GM23338 (cell line): ENCODE measurements at regions not wholly inside any gene's neighbourhood (a gene's known extent, or its start where the extent isn't known, plus 50 kb on each side); places are given as distances from the start of the nearest gene placed in this dataset.

Experiments
- ATAC-seq: fragments of 200-7000 bp; cut with Tn5 transposase; 3 replicates; pipeline ENCODE4 v1.9.1; 2020
- DNase-seq: peaks from one replicate; pipeline ENCODE4 v3.0.0-alpha.2; 2015; ENCODE audit warnings: low spot score
- H2AFZ ChIP-seq: fragments of 200-600 bp; sonication (generic); 2 replicates; pipeline ENCODE4 v1.8.0; 2016; ENCODE audit warnings: antibody characterized with exemption, mild to moderate bottlenecking, moderate library complexity
- H3F3A ChIP-seq: fragments of 200-600 bp; sonication (generic); replicated peaks from 2 replicates; pipeline ENCODE4 v1.8.0; 2017; ENCODE audit warnings: antibody characterized with exemption, mixed run types, low read depth
- H3K27ac ChIP-seq: fragments of 200-600 bp; sonication (generic); 2 replicates; pipeline ENCODE4 v1.6.1; 2016; ENCODE audit warnings: low read depth
- H3K27me3 ChIP-seq: fragments of 200-600 bp; sonication (generic); 2 replicates; pipeline ENCODE4 v1.8.0; 2016; ENCODE audit warnings: mild to moderate bottlenecking, mixed run types, moderate library complexity; ENCODE audit not compliant: insufficient read depth
- H3K36me3 ChIP-seq: fragments of 200-600 bp; sonication (generic); 2 replicates; pipeline ENCODE4 v1.8.0; 2016; ENCODE audit warnings: mild to moderate bottlenecking; ENCODE audit not compliant: insufficient read depth
- H3K4me1 ChIP-seq: fragments of 200-600 bp; sonication (generic); 2 replicates; pipeline ENCODE4 v1.8.0; 2016; ENCODE audit warnings: mild to moderate bottlenecking, moderate library complexity; ENCODE audit not compliant: insufficient read depth
- H3K4me2 ChIP-seq: fragments of 200-600 bp; sonication (generic); 2 replicates; pipeline ENCODE4 v1.7.1; 2017; ENCODE audit warnings: mixed run types
- H3K4me3 ChIP-seq: fragments of 200-600 bp; sonication (generic); 2 replicates; pipeline ENCODE4 v1.6.1; 2016; ENCODE audit warnings: mixed run types
- H3K79me2 ChIP-seq: fragments of 200-600 bp; sonication (generic); replicated peaks from 2 replicates; pipeline ENCODE4 v1.8.0; 2017; ENCODE audit warnings: mild to moderate bottlenecking; ENCODE audit not compliant: insufficient read depth
- H3K9me2 ChIP-seq: fragments of 200-600 bp; sonication (generic); 2 replicates; pipeline ENCODE4 v1.8.0; 2017; ENCODE audit not compliant: insufficient read depth
- H4K20me1 ChIP-seq: fragments of 200-600 bp; sonication (generic); replicated peaks from 2 replicates; pipeline ENCODE4 v1.8.0; 2017; ENCODE audit warnings: mild to moderate bottlenecking; ENCODE audit not compliant: insufficient read depth
- H3K27ac Mint-ChIP-seq: 2 replicates; pipeline ENCODE4 v1.8.0; 2020; ENCODE audit warnings: inconsistent platforms, mild to moderate bottlenecking, moderate library complexity, mixed read lengths
- H3K27me3 Mint-ChIP-seq: 3 replicates; pipeline ENCODE4 v1.8.0; 2022; ENCODE audit warnings: low read depth, mild to moderate bottlenecking, moderate library complexity, mixed read lengths, inconsistent platforms; ENCODE audit not compliant: insufficient read depth, poor library complexity
- H3K36me3 Mint-ChIP-seq: 3 replicates; pipeline ENCODE4 v1.8.0; 2021; ENCODE audit warnings: low read depth, mild to moderate bottlenecking, inconsistent platforms, moderate library complexity, mixed read lengths
- H3K4me1 Mint-ChIP-seq: 3 replicates; pipeline ENCODE4 v1.8.0; 2020; ENCODE audit warnings: mild to moderate bottlenecking, inconsistent platforms, mixed read lengths
- H3K4me3 Mint-ChIP-seq: 3 replicates; pipeline ENCODE4 v1.8.0; 2021; ENCODE audit warnings: moderate library complexity, mild to moderate bottlenecking, inconsistent platforms, mixed read lengths
- H3K9me3 Mint-ChIP-seq: 3 replicates; pipeline ENCODE4 v1.8.0; 2020; ENCODE audit warnings: moderate library complexity, mild to moderate bottlenecking, inconsistent platforms, mixed read lengths
- CREB1 ChIP-seq: fragments of 250-450 bp; sonication (Bioruptor Pico); IDR thresholded peaks from 2 replicates; pipeline ENCODE4 v1.5.0; 2020; ENCODE audit warnings: low read depth, mild to moderate bottlenecking, moderate library complexity
- CTCF ChIP-seq, 2 experiments: fragments of 200-600 bp in 1 of 2; sonication (generic) in 1 of 2; conservative IDR thresholded peaks; 2 replicates each; pipeline versions ENCODE4 v1.5.1 to v1.6.1; 2016 to 2017; ENCODE audit warnings: antibody characterized with exemption in 2 of 2, low read depth in 2 of 2, mild to moderate bottlenecking in 2 of 2, moderate library complexity in 1 of 2
- ETS1 ChIP-seq: IDR thresholded peaks from 2 replicates; pipeline ENCODE4 v1.6.1; 2016; ENCODE audit warnings: antibody characterized with exemption
- EZH2 ChIP-seq: fragments of 200-600 bp; sonication (generic); IDR thresholded peaks from one replicate; pipeline ENCODE4 v1.8.0; 2017; ENCODE audit warnings: antibody characterized with exemption, mild to moderate bottlenecking, low read depth; ENCODE audit not compliant: unreplicated experiment
- EZH2phosphoT487 ChIP-seq: fragments of 200-600 bp; sonication (generic); IDR thresholded peaks from one replicate; pipeline ENCODE4 v1.8.1; 2018; ENCODE audit warnings: antibody characterized with exemption; ENCODE audit not compliant: unreplicated experiment
- JUNB ChIP-seq: IDR thresholded peaks from one replicate; pipeline ENCODE4 v1.6.1; 2016; ENCODE audit warnings: antibody characterized with exemption; ENCODE audit not compliant: unreplicated experiment
- NANOG ChIP-seq: IDR thresholded peaks from 2 replicates; pipeline ENCODE4 v1.6.1; 2016; ENCODE audit warnings: antibody characterized with exemption, borderline replicate concordance
- POLR2AphosphoS5 ChIP-seq: IDR thresholded peaks from 2 replicates; pipeline ENCODE4 v1.6.1; 2016; ENCODE audit warnings: antibody characterized with exemption, low read depth
- REST ChIP-seq: IDR thresholded peaks from one replicate; pipeline ENCODE4 v1.6.1; 2018; ENCODE audit warnings: antibody characterized with exemption; ENCODE audit not compliant: unreplicated experiment
- STAT1 ChIP-seq: IDR thresholded peaks from one replicate; pipeline ENCODE4 v1.6.1; 2016; ENCODE audit warnings: antibody characterized with exemption; ENCODE audit not compliant: unreplicated experiment
- ZNF114 ChIP-seq: fragments of 250-450 bp; sonication (Bioruptor Pico); IDR thresholded peaks from 2 replicates; pipeline ENCODE4 v1.5.0; 2020; ENCODE audit warnings: mild to moderate bottlenecking, moderate library complexity
- ZNF331 ChIP-seq: fragments of 250-450 bp; sonication (Bioruptor Pico); IDR thresholded peaks from 2 replicates; pipeline ENCODE4 v1.5.0; 2020; ENCODE audit warnings: low read depth, mild to moderate bottlenecking, moderate library complexity
- TF ChIP-seq, protein P1 (sequence below): fragments of 250-450 bp; sonication (Bioruptor Pico); IDR thresholded peaks from 2 replicates; pipeline ENCODE4 v1.5.0; 2020; ENCODE audit warnings: mild to moderate bottlenecking, moderate library complexity

- H3K27me3 Mint-ChIP-seq = no peaks in the 10 kb centered on the region
- no peak overlapping the region for H3K4me2 ChIP-seq
- ATAC-seq = no peak
These were observed 798.3 kb upstream of the SLC35B3 start for GRCh38 chr6:9233686-9234085.

More at GRCh38 chr6:9233686-9234085, 798.3 kb upstream of the SLC35B3 start:
- H3K4me1 Mint-ChIP-seq = no peaks in the 10 kb centered on the region; the same call in 2 of the 3 replicates
- TF ChIP-seq JUNB (no peak), CTCF (conservative IDR thresholded peaks at IDR 0.05; ENCODE audit: low read depth in 2 of 2) (no peak), STAT1 (no peak), NANOG (no peak), POLR2AphosphoS5 (no peak), EZH2phosphoT487 (no peak), ZNF331 (no peak), REST (no peak), EZH2 (no peak), CREB1 (CRISPR knock-in tag) (no peak), ETS1 (no peak), ZNF114 (CRISPR knock-in tag) (no peak)
- TF ChIP-seq, protein P1, sequence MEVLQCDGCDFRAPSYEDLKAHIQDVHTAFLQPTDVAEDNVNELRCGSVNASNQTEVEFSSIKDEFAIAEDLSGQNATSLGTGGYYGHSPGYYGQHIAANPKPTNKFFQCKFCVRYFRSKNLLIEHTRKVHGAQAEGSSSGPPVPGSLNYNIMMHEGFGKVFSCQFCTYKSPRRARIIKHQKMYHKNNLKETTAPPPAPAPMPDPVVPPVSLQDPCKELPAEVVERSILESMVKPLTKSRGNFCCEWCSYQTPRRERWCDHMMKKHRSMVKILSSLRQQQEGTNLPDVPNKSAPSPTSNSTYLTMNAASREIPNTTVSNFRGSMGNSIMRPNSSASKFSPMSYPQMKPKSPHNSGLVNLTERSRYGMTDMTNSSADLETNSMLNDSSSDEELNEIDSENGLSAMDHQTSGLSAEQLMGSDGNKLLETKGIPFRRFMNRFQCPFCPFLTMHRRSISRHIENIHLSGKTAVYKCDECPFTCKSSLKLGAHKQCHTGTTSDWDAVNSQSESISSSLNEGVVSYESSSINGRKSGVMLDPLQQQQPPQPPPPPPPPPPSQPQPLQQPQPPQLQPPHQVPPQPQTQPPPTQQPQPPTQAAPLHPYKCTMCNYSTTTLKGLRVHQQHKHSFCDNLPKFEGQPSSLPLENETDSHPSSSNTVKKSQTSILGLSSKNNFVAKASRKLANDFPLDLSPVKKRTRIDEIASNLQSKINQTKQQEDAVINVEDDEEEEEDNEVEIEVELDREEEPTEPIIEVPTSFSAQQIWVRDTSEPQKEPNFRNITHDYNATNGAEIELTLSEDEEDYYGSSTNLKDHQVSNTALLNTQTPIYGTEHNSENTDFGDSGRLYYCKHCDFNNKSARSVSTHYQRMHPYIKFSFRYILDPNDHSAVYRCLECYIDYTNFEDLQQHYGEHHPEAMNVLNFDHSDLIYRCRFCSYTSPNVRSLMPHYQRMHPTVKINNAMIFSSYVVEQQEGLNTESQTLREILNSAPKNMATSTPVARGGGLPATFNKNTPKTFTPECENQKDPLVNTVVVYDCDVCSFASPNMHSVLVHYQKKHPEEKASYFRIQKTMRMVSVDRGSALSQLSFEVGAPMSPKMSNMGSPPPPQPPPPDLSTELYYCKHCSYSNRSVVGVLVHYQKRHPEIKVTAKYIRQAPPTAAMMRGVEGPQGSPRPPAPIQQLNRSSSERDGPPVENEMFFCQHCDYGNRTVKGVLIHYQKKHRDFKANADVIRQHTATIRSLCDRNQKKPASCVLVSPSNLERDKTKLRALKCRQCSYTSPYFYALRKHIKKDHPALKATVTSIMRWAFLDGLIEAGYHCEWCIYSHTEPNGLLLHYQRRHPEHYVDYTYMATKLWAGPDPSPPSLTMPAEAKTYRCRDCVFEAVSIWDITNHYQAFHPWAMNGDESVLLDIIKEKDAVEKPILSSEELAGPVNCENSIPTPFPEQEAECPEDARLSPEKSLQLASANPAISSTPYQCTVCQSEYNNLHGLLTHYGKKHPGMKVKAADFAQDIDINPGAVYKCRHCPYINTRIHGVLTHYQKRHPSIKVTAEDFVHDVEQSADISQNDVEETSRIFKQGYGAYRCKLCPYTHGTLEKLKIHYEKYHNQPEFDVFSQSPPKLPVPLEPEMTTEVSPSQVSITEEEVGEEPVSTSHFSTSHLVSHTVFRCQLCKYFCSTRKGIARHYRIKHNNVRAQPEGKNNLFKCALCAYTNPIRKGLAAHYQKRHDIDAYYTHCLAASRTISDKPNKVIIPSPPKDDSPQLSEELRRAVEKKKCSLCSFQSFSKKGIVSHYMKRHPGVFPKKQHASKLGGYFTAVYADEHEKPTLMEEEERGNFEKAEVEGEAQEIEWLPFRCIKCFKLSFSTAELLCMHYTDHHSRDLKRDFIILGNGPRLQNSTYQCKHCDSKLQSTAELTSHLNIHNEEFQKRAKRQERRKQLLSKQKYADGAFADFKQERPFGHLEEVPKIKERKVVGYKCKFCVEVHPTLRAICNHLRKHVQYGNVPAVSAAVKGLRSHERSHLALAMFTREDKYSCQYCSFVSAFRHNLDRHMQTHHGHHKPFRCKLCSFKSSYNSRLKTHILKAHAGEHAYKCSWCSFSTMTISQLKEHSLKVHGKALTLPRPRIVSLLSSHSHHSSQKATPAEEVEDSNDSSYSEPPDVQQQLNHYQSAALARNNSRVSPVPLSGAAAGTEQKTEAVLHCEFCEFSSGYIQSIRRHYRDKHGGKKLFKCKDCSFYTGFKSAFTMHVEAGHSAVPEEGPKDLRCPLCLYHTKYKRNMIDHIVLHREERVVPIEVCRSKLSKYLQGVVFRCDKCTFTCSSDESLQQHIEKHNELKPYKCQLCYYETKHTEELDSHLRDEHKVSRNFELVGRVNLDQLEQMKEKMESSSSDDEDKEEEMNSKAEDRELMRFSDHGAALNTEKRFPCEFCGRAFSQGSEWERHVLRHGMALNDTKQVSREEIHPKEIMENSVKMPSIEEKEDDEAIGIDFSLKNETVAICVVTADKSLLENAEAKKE (CRISPR knock-in tag) = no peak
- H2AFZ ChIP-seq = no peak overlapping the region
- H3K4me1 ChIP-seq = no peaks in the 10 kb centered on the region
- H3K36me3 ChIP-seq = no peaks in the 10 kb centered on the region
- no peaks in the 10 kb centered on the region for H3K9me3 Mint-ChIP-seq
- no peak for DNase-seq
- no peaks in the 10 kb centered on the region for H3K79me2 ChIP-seq
- H3K4me3 ChIP-seq = no peak overlapping the region
- no peaks in the 10 kb centered on the region for H4K20me1 ChIP-seq
- H3K27ac ChIP-seq = no peak overlapping the region
- no peaks in the 10 kb centered on the region for H3K27me3 ChIP-seq
- 0 out of 2 replicates have a peak, but pooled peaks cover 7% of the 10 kb centered on the region for H3K9me2 ChIP-seq
- no peaks in the 10 kb centered on the region for H3F3A ChIP-seq
- H3K36me3 Mint-ChIP-seq = no peaks in the 10 kb centered on the region
- H3K27ac Mint-ChIP-seq = no peak overlapping the region
- no peak overlapping the region for H3K4me3 Mint-ChIP-seq
